Fibroblast of villous mesenchyme (primary cell): ENCODE measurements at regions not wholly inside any gene's neighbourhood (a gene's known extent, or its start where the extent isn't known, plus 50 kb on each side); places are given as distances from the start of the nearest gene placed in this dataset.

Experiments
- DNase-seq: peaks from one replicate; pipeline ENCODE4 v3.0.0-alpha.2; 2010; ENCODE audit warnings: low read depth
- H3K4me3 ChIP-seq: 2 replicates; pipeline ENCODE4 v1.5.1; 2011; ENCODE audit warnings: low read depth, mild to moderate bottlenecking, low read length
- TF ChIP-seq, protein P1 (sequence below): IDR thresholded peaks from 2 replicates; pipeline ENCODE4 v1.5.1; 2012; ENCODE audit warnings: low read depth, mild to moderate bottlenecking, low read length; ENCODE audit not compliant: insufficient read depth

DNA sequence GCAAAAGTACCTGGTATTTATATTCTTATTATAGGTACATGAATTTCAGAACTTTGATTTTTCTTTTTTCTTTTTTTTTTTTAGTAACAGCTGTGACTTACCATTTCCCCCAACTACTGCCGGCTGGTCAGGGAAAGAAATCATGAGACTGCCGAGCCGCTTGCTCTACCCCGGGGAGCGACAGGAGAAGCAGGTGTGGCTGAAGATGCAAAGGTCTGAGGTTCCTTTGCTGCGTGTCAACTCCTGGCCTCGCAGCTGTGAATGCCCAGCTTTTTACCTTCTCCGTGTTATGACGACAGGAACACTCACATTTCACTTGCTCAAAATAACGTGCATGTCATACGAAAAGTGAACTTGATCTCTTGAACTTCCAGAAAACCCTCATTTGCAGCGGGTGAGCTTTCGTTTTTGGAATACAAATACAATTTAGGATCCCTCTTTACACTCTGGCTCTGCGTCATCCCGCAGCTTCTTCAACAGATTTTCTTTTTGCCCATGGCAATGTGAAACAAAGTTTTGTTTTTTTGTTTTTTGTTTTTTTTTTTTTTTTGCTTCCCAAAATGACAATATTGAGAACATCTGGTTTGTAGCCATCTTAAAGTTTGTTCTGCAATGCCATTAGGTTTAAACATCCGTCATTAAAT is 117.9 kb downstream of the EFNB2 start:
- H3K4me3 ChIP-seq = peak overlapping the region; percentile 34

DNA sequence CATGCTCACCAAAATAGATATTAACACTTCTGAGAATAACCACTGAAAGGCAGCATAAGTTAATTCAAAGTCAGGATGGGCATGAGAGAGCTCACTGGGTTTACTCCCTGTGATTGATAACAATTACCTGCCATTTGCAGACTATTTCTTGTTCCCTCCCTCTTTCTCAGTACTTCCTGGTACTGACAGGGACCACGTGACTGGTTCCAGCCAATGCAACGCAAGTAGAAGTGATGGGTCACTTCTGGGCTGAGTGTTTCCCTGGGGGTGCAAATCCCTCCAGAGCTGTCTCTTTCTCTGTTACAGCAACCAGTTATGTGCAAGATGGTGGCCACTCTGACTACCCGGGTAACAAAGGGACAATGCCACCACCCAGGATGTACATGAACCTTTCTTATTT is 118.8 kb downstream of the EFNB2 start:
- no peak overlapping the region for H3K4me3 ChIP-seq
- TF ChIP-seq, protein P1, sequence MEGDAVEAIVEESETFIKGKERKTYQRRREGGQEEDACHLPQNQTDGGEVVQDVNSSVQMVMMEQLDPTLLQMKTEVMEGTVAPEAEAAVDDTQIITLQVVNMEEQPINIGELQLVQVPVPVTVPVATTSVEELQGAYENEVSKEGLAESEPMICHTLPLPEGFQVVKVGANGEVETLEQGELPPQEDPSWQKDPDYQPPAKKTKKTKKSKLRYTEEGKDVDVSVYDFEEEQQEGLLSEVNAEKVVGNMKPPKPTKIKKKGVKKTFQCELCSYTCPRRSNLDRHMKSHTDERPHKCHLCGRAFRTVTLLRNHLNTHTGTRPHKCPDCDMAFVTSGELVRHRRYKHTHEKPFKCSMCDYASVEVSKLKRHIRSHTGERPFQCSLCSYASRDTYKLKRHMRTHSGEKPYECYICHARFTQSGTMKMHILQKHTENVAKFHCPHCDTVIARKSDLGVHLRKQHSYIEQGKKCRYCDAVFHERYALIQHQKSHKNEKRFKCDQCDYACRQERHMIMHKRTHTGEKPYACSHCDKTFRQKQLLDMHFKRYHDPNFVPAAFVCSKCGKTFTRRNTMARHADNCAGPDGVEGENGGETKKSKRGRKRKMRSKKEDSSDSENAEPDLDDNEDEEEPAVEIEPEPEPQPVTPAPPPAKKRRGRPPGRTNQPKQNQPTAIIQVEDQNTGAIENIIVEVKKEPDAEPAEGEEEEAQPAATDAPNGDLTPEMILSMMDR = no peak
- no peak for DNase-seq

More for the DNA sequence above, 117.9 kb downstream of the EFNB2 start:
- TF ChIP-seq, protein P1 = no peak
- peak; percentile 44 for DNase-seq

DNA sequence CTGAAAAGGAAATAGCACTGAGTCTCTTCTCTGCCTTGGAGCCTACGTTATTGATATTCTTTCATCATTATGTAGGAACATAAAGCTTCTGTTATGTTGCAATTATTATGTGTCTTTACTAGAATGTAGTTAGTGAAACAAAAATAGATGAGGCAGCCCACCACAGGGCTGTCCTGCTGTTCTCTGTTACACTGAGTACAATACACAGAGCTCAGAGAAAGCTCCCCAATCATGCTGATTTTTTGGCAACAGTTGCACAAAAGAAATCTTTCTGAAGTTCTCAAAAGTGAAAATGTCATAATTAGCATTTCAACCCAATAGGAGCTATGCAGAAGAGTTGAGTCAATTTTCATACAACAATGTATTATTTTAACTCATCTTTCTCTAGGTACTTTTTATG is 119.5 kb downstream of the EFNB2 start:
- DNase-seq = no peak
- H3K4me3 ChIP-seq = no peak overlapping the region
- TF ChIP-seq, protein P1 = no peak

DNA sequence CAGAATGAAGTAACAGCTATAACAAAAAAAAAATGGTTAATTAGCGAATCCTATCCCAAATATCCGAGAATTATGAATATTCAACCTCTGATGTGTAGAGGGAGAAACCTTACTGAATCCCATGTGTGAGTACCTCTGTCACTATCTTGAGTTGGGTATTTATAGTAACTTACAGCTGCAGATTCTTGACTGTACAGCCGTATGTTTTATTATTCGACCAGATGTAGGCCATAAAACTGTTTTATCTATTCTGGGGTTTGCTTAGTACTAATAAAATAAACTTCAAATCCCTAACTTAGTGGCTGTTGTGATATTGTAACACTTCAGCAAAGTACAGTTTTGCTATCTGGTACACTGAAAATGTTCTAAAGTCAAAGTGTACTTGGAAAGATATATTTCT is 120.0 kb downstream of the EFNB2 start:
- TF ChIP-seq, protein P1 = no peak
- peak; percentile 92 for DNase-seq

DNA sequence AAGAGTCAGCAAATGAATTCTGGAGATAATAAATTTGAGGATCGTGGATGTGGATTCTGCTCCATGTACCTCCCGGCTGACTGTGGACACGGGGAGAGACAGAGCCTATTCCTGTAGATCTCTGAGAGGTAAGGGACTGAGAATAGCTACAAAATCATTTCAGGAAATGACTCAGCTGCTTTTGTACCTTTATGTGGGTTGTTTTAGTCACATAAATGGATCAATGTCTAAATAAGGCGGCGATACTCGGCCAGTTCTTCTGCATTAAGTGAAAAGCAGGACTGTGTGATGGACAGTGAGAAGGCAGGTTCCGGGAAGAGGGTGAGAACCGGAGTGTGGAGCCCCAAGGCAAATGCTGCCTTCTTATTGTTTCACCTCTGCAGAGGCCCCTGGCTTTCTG is 128.1 kb downstream of the EFNB2 start:
- TF ChIP-seq, protein P1 = no peak
- no peak overlapping the region for H3K4me3 ChIP-seq
- DNase-seq = no peak

More for the DNA sequence above, 120.0 kb downstream of the EFNB2 start:
- no peak overlapping the region for H3K4me3 ChIP-seq

DNA sequence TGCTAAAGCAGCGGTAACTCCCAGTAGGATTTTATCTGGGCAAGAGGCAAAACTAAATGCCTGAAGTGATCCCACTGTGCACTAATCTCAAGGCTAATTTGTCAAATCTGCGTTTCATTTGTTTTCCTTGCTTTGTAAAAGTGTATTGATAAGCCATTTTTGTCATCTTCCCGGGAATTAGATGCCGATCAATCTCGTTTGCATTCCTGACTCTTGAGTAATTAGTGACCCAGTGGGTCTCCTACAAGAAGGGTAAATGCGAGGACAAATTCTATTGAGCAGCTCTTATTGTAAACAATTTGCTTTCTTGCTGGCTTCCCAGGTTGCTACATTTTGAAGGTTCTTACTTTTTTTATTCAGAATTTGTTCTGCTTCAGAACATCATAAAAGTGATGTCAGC is 129.7 kb downstream of the EFNB2 start:
- TF ChIP-seq, protein P1 = no peak
- no peak overlapping the region for H3K4me3 ChIP-seq
- no peak for DNase-seq

DNA sequence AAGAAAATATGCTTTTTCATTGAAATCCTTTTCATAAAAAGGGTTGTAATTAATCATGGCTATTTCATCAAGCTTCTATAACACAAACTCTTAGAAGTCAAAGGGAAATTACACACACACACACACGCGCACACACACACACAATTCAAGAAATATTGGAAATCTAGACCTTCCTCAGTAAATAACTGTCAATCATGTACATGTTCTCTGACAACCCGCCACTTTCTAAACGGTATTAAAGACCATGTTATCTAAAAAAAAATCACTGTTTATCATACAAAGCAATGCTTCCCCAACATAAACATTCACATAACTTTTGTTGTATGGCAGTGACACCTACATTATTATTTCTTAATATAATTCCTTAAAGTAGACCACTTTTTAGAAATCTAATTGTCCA is 132.2 kb downstream of the EFNB2 start:
- H3K4me3 ChIP-seq = no peak overlapping the region
- TF ChIP-seq, protein P1 = no peak
- DNase-seq = no peak
